Suprapubic skin (tissue), 4 donors: ENCODE measurements at regions not wholly inside any gene's neighbourhood (a gene's known extent, or its start where the extent isn't known, plus 50 kb on each side); places are given as distances from the start of the nearest gene placed in this dataset.

Source experiments
- DNase-seq, 2 donors: peaks; one replicate each; pipeline ENCODE4 v3.0.0-alpha.2; 2019; ENCODE audit warnings: low spot score in 2 of 2
- H3K27ac ChIP-seq: fragments of 200-600 bp; sonication (generic); one replicate; pipeline ENCODE4 v1.5.1; 2019
- H3K27me3 ChIP-seq: fragments of 200-600 bp; sonication (generic); one replicate; pipeline ENCODE4 v1.5.1; 2019
- H3K36me3 ChIP-seq: fragments of 200-600 bp; sonication (generic); one replicate; pipeline ENCODE4 v1.5.1; 2019
- H3K4me1 ChIP-seq: fragments of 200-600 bp; sonication (generic); one replicate; pipeline ENCODE4 v1.5.1; 2019
- H3K4me3 ChIP-seq: fragments of 200-600 bp; sonication (generic); one replicate; pipeline ENCODE4 v1.5.1; 2019; ENCODE audit warnings: mild to moderate bottlenecking
- H3K9me3 ChIP-seq: fragments of 200-600 bp; sonication (generic); one replicate; pipeline ENCODE4 v1.5.1; 2019
- CTCF ChIP-seq, 2 donors: fragments of 200-600 bp in 1 of 2; fragments of 450-650 bp in 1 of 2; sonication (generic) in 1 of 2; IDR thresholded peaks; one replicate each; pipeline ENCODE4 v1.5.1; 2016 to 2019; ENCODE audit warnings: antibody characterized with exemption in 2 of 2, mild to moderate bottlenecking in 1 of 2, moderate library complexity in 1 of 2
- EP300 ChIP-seq: sonication (generic); formaldehyde crosslinking; IDR thresholded peaks from one replicate; pipeline ENCODE4 v1.6.1; 2017; ENCODE audit warnings: antibody characterized with exemption
- POLR2A ChIP-seq, 2 donors: fragments of 450-650 bp; IDR thresholded peaks; one replicate each; pipeline ENCODE4 v1.6.1; 2017; ENCODE audit warnings: antibody characterized with exemption in 2 of 2, mild to moderate bottlenecking in 2 of 2, moderate library complexity in 2 of 2
- POLR2AphosphoS5 ChIP-seq, 3 donors: sonication (generic); formaldehyde crosslinking; IDR thresholded peaks; one replicate each; pipeline ENCODE4 v1.6.1; 2017; ENCODE audit warnings: antibody characterized with exemption in 3 of 3
- WGBS: methylation state at CpG from one replicate; pipeline ENCODE4 v1.1.5; 2018; 5-methylcytosine and 5-hydroxymethylcytosine counted together

- Histone ChIP-seq H3K36me3 (no peaks in the 10 kb centered on the region), H3K4me3 (no peak overlapping the region), H3K27me3 (no peaks in the 10 kb centered on the region), H3K9me3 (peaks cover 5% of the 10 kb centered on the region), H3K4me1 (no peaks in the 10 kb centered on the region), H3K27ac (no peak overlapping the region)
- TF ChIP-seq POLR2A (IDR thresholded peaks at IDR 0.05) (no peak), EP300 (no peak), POLR2AphosphoS5 (IDR thresholded peaks at IDR 0.05) (no peak), CTCF (IDR thresholded peaks at IDR 0.05) (no peak)
- WGBS = 69% methylated on average over 1 of the region's 1 CpG
- DNase-seq = no peak
Observed at GRCh38 chr12:61765926-61766325, 494.3 kb upstream of the USP15 start.

DNA sequence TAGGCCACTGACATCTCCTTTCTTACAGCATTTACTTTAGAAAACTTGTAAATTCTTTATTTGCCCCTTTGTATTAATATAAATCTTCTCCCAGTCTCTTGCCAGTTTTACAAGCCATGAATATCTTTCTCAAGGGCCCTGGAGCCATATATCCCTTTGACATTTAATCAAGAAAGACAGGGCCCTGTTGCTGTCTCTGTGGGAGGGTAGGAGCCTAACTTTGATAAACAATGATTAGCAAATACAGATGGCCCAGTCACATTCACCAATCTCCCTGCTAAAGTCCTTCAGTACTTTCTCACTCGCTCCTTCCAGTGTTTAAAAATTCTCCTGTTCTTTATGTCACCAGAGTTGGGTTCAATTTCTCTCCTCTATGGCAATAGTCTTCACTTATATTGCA, 479.8 kb upstream of the USP15 start:
- Histone ChIP-seq H3K4me3 (no peak overlapping the region), H3K36me3 (no peaks in the 10 kb centered on the region), H3K27ac (no peak overlapping the region), H3K9me3 (no peaks in the 10 kb centered on the region), H3K27me3 (no peaks in the 10 kb centered on the region), H3K4me1 (no peaks in the 10 kb centered on the region)
- TF ChIP-seq POLR2A (IDR thresholded peaks at IDR 0.05) = no peak
- no peak for TF ChIP-seq POLR2AphosphoS5 (IDR thresholded peaks at IDR 0.05)
- TF ChIP-seq CTCF (IDR thresholded peaks at IDR 0.05) = no peak
- TF ChIP-seq EP300 = no peak
- WGBS = 81% methylated on average over 1 of the region's 1 CpG
- no peak for DNase-seq

DNA sequence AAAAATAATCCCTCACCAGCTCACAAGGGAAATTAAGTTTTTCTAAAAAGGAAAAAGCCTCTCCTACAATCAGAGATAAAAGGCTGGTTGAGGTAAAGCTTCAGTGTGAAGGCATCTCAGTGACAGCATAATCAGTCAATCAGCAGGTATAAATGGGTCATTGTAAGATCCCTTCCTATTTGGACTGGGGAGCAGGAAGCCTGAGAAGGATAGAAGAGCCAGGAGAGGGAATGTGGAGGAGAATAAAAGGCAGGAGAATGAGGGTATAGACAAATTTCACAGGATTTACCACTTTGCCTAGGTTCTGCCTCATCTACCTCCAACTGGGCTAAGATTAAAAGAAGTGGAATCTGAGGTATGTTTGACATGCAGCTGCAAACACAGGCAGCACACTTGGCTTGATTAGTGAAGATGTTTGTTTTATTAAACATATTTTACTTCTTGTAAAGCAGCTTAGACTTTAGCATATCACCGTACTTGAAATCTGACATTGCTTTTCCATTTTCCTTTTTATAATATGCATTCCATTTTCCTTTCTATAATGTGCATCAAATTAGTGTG, 479.1 kb upstream of the USP15 start:
- H3K27ac ChIP-seq = no peak overlapping the region
- H3K4me1 ChIP-seq = no peaks in the 10 kb centered on the region
- H3K9me3 ChIP-seq = no peaks in the 10 kb centered on the region
- no peaks in the 10 kb centered on the region for H3K36me3 ChIP-seq
- no peaks in the 10 kb centered on the region for H3K27me3 ChIP-seq
- no peak for DNase-seq
- TF ChIP-seq POLR2A (IDR thresholded peaks at IDR 0.05) (no peak), POLR2AphosphoS5 (IDR thresholded peaks at IDR 0.05) (no peak), EP300 (no peak), CTCF (IDR thresholded peaks at IDR 0.05) (no peak)
- WGBS = 53% methylated on average over 1 of the region's 1 CpG
- no peak overlapping the region for H3K4me3 ChIP-seq

GRCh38 chr12:61796846-61797245, 463.4 kb upstream of the USP15 start:
- no peak overlapping the region for H3K27ac ChIP-seq
- no peaks in the 10 kb centered on the region for H3K4me1 ChIP-seq
- H3K36me3 ChIP-seq = no peaks in the 10 kb centered on the region
- no peaks in the 10 kb centered on the region for H3K9me3 ChIP-seq
- H3K27me3 ChIP-seq = no peaks in the 10 kb centered on the region
- no peak for TF ChIP-seq CTCF (IDR thresholded peaks at IDR 0.05)
- no peak overlapping the region for H3K4me3 ChIP-seq
- WGBS = 69% methylated on average over 1 of the region's 1 CpG
- no peak for DNase-seq

- Histone ChIP-seq H3K36me3 (no peaks in the 10 kb centered on the region), H3K9me3 (no peaks in the 10 kb centered on the region), H3K4me3 (no peak overlapping the region), H3K4me1 (no peaks in the 10 kb centered on the region), H3K27ac (no peak overlapping the region), H3K27me3 (no peaks in the 10 kb centered on the region)
- TF ChIP-seq POLR2AphosphoS5 (IDR thresholded peaks at IDR 0.05) (no peak), POLR2A (IDR thresholded peaks at IDR 0.05) (no peak)
- no peak for DNase-seq
- 14% methylated on average over 1 of the region's 1 CpG for WGBS
Observed at GRCh38 chr12:61797266-61797665, 462.9 kb upstream of the USP15 start.

DNA sequence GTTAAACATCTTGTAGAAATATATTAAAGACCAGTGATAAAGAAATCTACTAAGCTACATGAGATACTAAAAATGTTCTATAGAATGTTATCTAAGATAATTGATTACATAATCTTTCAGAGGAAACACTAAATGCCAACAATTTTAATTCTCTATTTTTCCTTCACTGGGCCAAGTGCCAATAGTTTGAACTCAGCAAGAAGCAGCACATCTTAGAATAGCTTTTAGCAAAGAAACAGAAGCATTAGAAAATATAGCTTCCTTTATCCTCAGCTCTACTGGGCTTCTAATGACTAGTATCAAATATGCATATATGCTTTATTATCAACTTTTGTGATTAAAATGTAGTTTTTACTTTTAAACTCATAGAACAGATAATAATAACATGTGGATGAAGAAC, 461.4 kb upstream of the USP15 start:
- DNase-seq = no peak
- Histone ChIP-seq H3K9me3 (no peaks in the 10 kb centered on the region), H3K36me3 (no peaks in the 10 kb centered on the region), H3K27me3 (no peaks in the 10 kb centered on the region), H3K27ac (no peak overlapping the region), H3K4me3 (no peak overlapping the region), H3K4me1 (no peaks in the 10 kb centered on the region)
- TF ChIP-seq EP300 (no peak), POLR2A (IDR thresholded peaks at IDR 0.05) (no peak), CTCF (IDR thresholded peaks at IDR 0.05) (no peak), POLR2AphosphoS5 (IDR thresholded peaks at IDR 0.05) (no peak)
